Activated T-cell treated with anti-CD3 and anti-CD28 coated beads, Interleukin-2, amount 50 U/mL, for 72 hours (primary cell): ENCODE measurements at regions not wholly inside any gene's neighbourhood (a gene's known extent, or its start where the extent isn't known, plus 50 kb on each side); places are given as distances from the start of the nearest gene placed in this dataset.
"Not testable (repeated sequence)": the region's sequence is repeated elsewhere in the genome, so short reads cannot be mapped to it uniquely, and the experiment has no call there.

Experiments
- ATAC-seq, 2 donors: fragments of 150-1000 bp; cut with Tn5 transposase; replicated peaks in 1 of 2; 2 replicates each; pipeline ENCODE4 v1.10.0; 2021; ENCODE audit warnings: moderate library complexity in 2 of 2, mild to moderate bottlenecking in 1 of 2
- DNase-seq, 2 donors: peaks; one replicate each; pipeline ENCODE4 v3.0.0; 2021 to 2022; ENCODE audit warnings: mixed read lengths in 1 of 2
- H3K27ac Mint-ChIP-seq: one replicate; pipeline ENCODE4 v1.8.0; 2022; ENCODE audit warnings: mild to moderate bottlenecking, moderate library complexity, mixed read lengths
- H3K27me3 Mint-ChIP-seq: one replicate; pipeline ENCODE4 v1.8.0; 2022; ENCODE audit warnings: low read depth, mixed read lengths
- H3K36me3 Mint-ChIP-seq, 2 donors: one replicate each; pipeline ENCODE4 v1.8.0; 2022; ENCODE audit warnings: mixed read lengths in 2 of 2, mild to moderate bottlenecking in 1 of 2; ENCODE audit not compliant: insufficient read depth in 2 of 2
- H3K4me1 Mint-ChIP-seq: one replicate; pipeline ENCODE4 v1.8.0; 2022; ENCODE audit warnings: low read depth, mixed read lengths
- H3K4me3 Mint-ChIP-seq, 2 donors: one replicate each; pipeline ENCODE4 v1.8.0; 2022; ENCODE audit warnings: mild to moderate bottlenecking in 2 of 2, mixed read lengths in 2 of 2, moderate library complexity in 2 of 2
- H3K9me3 Mint-ChIP-seq, 2 donors: one replicate each; pipeline ENCODE4 v1.8.0; 2022; ENCODE audit warnings: mixed read lengths in 2 of 2

DNA sequence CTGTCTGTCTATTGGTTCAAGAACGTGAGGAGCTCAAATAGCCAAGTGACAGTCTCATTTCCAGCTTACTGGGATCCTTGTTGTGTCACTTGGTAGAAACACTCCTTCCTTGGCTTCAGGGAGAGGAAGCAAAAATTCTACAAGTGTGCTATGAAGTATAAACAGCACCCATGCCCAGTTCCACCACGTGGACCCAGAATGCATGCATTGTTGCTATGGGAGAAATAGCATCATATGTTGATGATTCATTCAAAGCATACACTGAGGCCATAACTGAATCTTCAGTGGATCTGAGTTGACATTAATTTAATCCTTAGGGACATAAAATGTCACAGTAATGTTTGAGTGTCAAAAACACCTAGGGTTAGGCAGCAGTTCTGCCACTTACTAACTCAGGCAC is 199.0 kb upstream of the RXFP2 start:
- Mint-ChIP-seq H3K4me3 (no peak overlapping the region), H3K36me3 (no peaks in the 10 kb centered on the region), H3K27ac (no peak overlapping the region), H3K27me3 (peaks cover 4% of the 10 kb centered on the region), H3K9me3 (peaks cover 0 to 5% of the 10 kb centered on the region in 2 donors), H3K4me1 (no peaks in the 10 kb centered on the region)
- DNase-seq = no peak
- ATAC-seq = no peak

DNA sequence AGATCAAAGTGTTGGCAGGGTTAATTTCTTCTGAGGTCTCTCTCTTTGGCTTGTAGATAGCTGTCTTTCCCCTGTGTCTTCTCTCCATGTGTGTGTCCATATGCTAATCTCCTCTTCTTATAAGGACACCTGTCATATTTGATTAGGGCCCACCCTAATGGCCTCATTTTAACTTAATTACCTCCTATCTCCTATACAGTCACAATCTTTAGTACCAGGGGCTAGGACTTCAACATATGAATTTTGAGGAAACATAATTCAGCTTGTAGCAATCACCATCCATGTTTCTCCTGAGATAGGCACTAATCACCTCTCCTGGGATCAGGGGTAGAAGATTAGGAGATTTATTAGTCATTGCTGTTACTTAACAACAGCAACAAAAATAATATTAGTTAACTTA is 196.1 kb upstream of the RXFP2 start:
- peaks cover 0 to 5% of the 10 kb centered on the region in 2 donors for H3K9me3 Mint-ChIP-seq
- no peaks in the 10 kb centered on the region for H3K36me3 Mint-ChIP-seq
- no peak overlapping the region for H3K4me3 Mint-ChIP-seq
- H3K27me3 Mint-ChIP-seq = peaks cover 2% of the 10 kb centered on the region
- no peak for DNase-seq
- H3K4me1 Mint-ChIP-seq = no peaks in the 10 kb centered on the region
- no peak for ATAC-seq
- H3K27ac Mint-ChIP-seq = no peak overlapping the region

GRCh38 chr13:31545616-31546015 is 193.7 kb upstream of the RXFP2 start:
- no peaks in the 10 kb centered on the region for H3K36me3 Mint-ChIP-seq
- H3K27ac Mint-ChIP-seq = no peak overlapping the region
- no peaks in the 10 kb centered on the region for H3K27me3 Mint-ChIP-seq
- no peaks in the 10 kb centered on the region for H3K4me1 Mint-ChIP-seq
- H3K9me3 Mint-ChIP-seq = peaks cover 0 to 4% of the 10 kb centered on the region in 2 donors
- H3K4me3 Mint-ChIP-seq = no peak overlapping the region
- ATAC-seq (no peak), DNase-seq (no peak)

GRCh38 chr13:31556376-31556775 is 182.9 kb upstream of the RXFP2 start:
- no peaks in the 10 kb centered on the region for H3K4me1 Mint-ChIP-seq
- peaks cover 2 to 4% of the 10 kb centered on the region in 2 donors for H3K9me3 Mint-ChIP-seq
- H3K27me3 Mint-ChIP-seq = no peaks in the 10 kb centered on the region
- no peak overlapping the region for H3K4me3 Mint-ChIP-seq
- H3K36me3 Mint-ChIP-seq = no peaks in the 10 kb centered on the region
- ATAC-seq = no peak
- no peak overlapping the region for H3K27ac Mint-ChIP-seq
- no peak for DNase-seq

DNA sequence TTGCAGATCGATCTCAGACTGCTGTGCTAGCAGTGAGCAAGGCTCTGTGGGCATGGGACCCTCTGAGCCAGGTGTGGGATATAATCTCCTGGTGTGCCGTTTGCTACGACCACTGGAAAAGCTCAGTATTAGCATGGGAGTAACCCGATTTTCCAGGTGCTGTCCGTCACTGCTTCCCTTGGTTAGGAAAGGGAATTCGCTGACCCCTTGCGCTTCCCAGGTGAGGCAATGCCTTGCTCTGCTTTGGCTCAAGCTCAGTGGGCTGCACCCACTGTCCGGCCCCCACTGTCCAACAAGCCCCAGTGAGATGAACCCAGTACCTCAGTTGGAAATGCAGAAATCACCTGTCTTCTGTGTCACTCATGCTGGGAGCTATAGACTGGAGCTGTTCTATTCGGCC is 155.1 kb upstream of the RXFP2 start:
- not testable (repeated sequence) for DNase-seq, H3K27ac Mint-ChIP-seq, H3K36me3 Mint-ChIP-seq, ATAC-seq, H3K4me1 Mint-ChIP-seq, H3K4me3 Mint-ChIP-seq, H3K27me3 Mint-ChIP-seq, H3K9me3 Mint-ChIP-seq

- no peak for DNase-seq
- Mint-ChIP-seq H3K9me3 (peaks cover 0 to 4% of the 10 kb centered on the region in 2 donors), H3K4me3 (no peak overlapping the region)
These were observed 151.5 kb upstream of the RXFP2 start for GRCh38 chr13:31587698-31588266.

DNA sequence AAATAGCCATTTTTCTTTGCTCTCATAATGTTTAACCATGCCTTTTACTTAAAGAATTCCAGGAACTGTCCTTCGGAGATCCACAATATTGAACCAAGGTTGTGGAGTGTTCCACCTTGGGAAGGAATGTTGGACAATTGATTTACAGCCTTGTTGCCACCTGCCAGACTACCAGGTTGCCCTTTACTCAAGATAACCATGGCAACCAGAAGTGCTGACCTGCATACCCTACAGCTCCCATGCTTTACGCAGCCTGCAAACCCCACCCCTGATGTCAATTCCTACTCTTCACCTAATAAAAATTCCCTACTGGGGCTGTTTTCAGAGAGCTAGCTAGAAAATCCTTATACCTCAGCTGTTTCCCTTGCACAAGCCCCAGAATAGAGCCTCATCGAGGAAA is 151.0 kb upstream of the RXFP2 start:
- ATAC-seq = no peak
- peaks cover 0 to under 1% of the 10 kb centered on the region in 2 donors for H3K36me3 Mint-ChIP-seq
- no peaks in the 10 kb centered on the region for H3K27me3 Mint-ChIP-seq
- no peak overlapping the region for H3K27ac Mint-ChIP-seq
- H3K9me3 Mint-ChIP-seq = peaks cover 1 to 3% of the 10 kb centered on the region in 2 donors
- DNase-seq = no peak
- H3K4me3 Mint-ChIP-seq = no peak overlapping the region
- no peaks in the 10 kb centered on the region for H3K4me1 Mint-ChIP-seq

More at GRCh38 chr13:31587698-31588266, 151.5 kb upstream of the RXFP2 start:
- Mint-ChIP-seq H3K4me1 (no peaks in the 10 kb centered on the region), H3K36me3 (no peaks in the 10 kb centered on the region), H3K27me3 (no peaks in the 10 kb centered on the region), H3K27ac (no peak overlapping the region)
- no peak for ATAC-seq

DNA sequence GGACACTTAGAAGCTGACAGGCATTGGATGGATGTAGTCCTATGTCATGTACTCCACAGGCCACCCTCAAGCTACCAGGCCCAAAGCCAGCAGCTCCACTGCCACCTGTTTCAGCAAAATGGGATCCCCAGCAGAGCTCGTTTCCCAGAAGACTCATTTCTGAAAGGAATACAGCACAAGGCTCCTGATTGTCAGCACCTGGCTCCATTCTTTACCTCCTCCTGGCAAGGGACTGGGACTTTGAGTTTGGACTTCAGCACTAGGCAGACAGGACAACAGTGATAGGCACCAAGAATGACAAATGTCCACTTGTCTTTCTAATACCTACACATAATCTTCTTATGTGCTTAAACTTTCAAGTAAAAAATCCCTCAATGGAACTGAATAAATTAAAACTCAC is 150.4 kb upstream of the RXFP2 start:
- Mint-ChIP-seq H3K4me1 (no peaks in the 10 kb centered on the region), H3K36me3 (peaks cover 0 to 3% of the 10 kb centered on the region in 2 donors), H3K4me3 (no peak overlapping the region), H3K27me3 (no peaks in the 10 kb centered on the region), H3K27ac (no peak overlapping the region), H3K9me3 (peaks cover 3 to 5% of the 10 kb centered on the region in 2 donors)
- ATAC-seq = no peak
- no peak for DNase-seq

- peaks cover 0 to 3% of the 10 kb centered on the region in 2 donors for H3K36me3 Mint-ChIP-seq
- H3K4me1 Mint-ChIP-seq = no peaks in the 10 kb centered on the region
- no peaks in the 10 kb centered on the region for H3K27me3 Mint-ChIP-seq
- H3K27ac Mint-ChIP-seq = no peak overlapping the region
- no peak for ATAC-seq
- H3K9me3 Mint-ChIP-seq = peaks cover 0 to 5% of the 10 kb centered on the region in 2 donors
- no peak overlapping the region for H3K4me3 Mint-ChIP-seq
- no peak for DNase-seq
These were observed 147.6 kb upstream of the RXFP2 start for GRCh38 chr13:31591642-31592233.

- H3K27me3 Mint-ChIP-seq = no peaks in the 10 kb centered on the region
- no peak overlapping the region for H3K4me3 Mint-ChIP-seq
- no peak overlapping the region for H3K27ac Mint-ChIP-seq
- ATAC-seq (no peak), DNase-seq (no peak)
- H3K36me3 Mint-ChIP-seq = peaks cover 0 to 3% of the 10 kb centered on the region in 2 donors
- H3K4me1 Mint-ChIP-seq = no peaks in the 10 kb centered on the region
- peaks cover 0 to 9% of the 10 kb centered on the region in 2 donors for H3K9me3 Mint-ChIP-seq
These were observed 145.3 kb upstream of the RXFP2 start for GRCh38 chr13:31594056-31594455.

DNA sequence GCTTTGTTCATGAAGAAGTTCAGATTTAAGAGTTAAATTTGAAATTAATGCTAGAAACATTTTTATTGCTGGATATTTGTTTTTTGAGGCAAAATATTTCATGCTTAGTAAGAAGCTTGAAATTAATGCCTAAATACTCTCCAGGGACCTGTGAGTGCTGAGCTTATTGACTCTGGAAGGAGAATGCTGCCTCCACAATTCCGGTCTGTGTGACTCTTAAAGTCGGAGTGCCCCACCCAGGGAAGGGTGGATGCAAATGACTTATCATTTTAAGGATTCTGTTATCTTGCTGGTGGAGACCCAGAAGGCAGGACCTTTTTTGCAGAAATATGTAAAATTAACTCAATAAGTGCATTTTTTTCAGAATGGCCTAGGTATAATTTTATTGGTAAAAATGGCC is 143.8 kb upstream of the RXFP2 start:
- peaks cover 0 to 9% of the 10 kb centered on the region in 2 donors for H3K9me3 Mint-ChIP-seq
- H3K27me3 Mint-ChIP-seq = no peaks in the 10 kb centered on the region
- ATAC-seq (no peak), DNase-seq (no peak)
- no peak overlapping the region for H3K4me3 Mint-ChIP-seq
- no peak overlapping the region for H3K27ac Mint-ChIP-seq
- peaks cover 0 to 3% of the 10 kb centered on the region in 2 donors for H3K36me3 Mint-ChIP-seq
- H3K4me1 Mint-ChIP-seq = no peaks in the 10 kb centered on the region

DNA sequence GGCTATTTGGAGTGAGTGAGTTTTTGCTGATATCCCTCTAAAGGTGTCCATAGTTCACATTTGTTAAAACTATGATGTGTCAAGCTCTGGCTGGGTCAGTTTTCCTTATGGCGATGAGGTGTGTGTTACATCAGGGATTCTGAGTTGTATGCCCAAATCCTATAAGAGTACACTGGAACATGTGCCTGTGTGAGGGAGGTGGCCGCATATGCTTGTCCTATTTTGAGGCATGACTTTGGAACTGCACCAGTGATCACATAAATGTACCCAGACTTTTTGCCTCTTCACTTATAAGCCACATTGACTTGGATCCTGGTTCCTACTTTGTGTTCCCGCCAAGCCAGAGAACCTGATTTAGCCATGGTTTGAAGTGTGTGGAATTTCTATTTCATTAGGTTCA is 140.3 kb upstream of the RXFP2 start:
- H3K4me1 Mint-ChIP-seq = no peaks in the 10 kb centered on the region
- H3K27ac Mint-ChIP-seq = no peak overlapping the region
- no peaks in the 10 kb centered on the region for H3K27me3 Mint-ChIP-seq
- no peak overlapping the region for H3K4me3 Mint-ChIP-seq
- no peak for ATAC-seq
- DNase-seq = no peak
- H3K36me3 Mint-ChIP-seq = no peaks in the 10 kb centered on the region
- H3K9me3 Mint-ChIP-seq = peaks cover 0 to 4% of the 10 kb centered on the region in 2 donors

DNA sequence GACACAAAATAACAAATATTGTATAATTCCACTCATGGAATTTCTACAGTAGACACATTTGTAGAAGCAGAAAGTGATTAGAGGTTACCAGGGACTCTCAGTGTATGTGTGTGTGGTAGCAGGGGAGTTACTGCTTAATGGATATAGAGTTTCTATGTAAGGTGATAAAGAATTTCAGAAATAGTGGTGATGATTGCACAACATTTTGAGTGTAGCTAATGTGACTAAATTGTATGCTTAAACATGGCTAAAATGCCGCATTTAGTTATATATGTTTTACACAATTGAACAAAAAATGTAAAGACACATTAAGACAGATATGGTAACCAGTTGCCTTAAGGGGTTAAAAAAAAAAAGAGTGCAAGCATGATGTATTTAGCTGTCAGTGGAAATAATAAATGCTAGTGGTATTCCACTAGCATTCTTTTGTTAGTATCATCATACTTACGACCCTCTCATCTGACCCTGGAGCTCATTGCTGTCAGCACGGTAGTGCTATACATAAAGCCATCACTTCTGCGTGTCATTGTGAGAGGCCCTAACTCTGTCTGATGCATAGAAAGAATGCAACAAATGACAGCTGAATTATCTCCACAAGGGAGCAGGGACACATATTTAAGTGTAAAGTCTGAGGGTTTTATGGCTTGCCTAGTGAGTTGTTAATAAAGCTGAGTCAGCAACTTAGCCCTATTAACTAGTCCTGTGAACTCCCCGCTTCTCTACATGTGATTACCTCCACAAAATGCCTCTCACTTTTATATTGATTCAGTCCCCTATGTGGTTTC is 134.1 kb upstream of the RXFP2 start:
- H3K9me3 Mint-ChIP-seq = no peaks in the 10 kb centered on the region
- no peak overlapping the region for H3K27ac Mint-ChIP-seq
- no peaks in the 10 kb centered on the region for H3K4me1 Mint-ChIP-seq
- H3K36me3 Mint-ChIP-seq = no peaks in the 10 kb centered on the region
- no peak for DNase-seq
- H3K27me3 Mint-ChIP-seq = no peaks in the 10 kb centered on the region
- H3K4me3 Mint-ChIP-seq = no peak overlapping the region
- ATAC-seq = no peak
